ENCODE measurements at regions not wholly inside any gene's neighbourhood (a gene's known extent, or its start where the extent isn't known, plus 50 kb on each side); places are given as distances from the start of the nearest gene placed in this dataset.

DNA sequence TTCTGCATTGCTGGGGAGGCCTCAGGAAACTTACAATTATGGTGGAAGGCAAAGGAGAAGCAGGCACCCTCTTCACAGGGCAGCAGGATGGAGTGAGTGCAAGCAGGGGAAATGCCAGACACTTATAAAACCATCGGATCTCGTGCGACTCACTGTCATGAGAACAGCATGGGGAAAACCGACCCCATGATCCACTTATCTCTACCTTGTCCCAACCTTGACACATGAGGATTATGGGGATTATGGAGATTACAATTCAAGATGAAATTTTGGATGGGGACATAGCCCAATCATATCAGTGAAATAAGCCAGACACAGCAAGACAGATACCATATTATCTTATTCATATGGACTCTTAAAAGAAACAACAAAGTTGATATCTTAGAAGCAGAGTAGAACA lies 134.9 kb downstream of the C4orf33 start:
- no peaks in the 10 kb centered on the region for H3K36me3 ChIP-seq (ENCODE audit: control insufficient read depth in 1 of 2, insufficient read depth in 2 of 2, low read length in 2 of 2)
- H3K4me1 ChIP-seq (ENCODE audit: control insufficient read depth in 1 of 2, insufficient read depth in 2 of 2, low read length in 2 of 2): no peaks in the 10 kb centered on the region
- no peaks in the 10 kb centered on the region for H3K27me3 ChIP-seq (ENCODE audit: low read depth, low read length)
- H3K27ac ChIP-seq (ENCODE audit: low read length): no peak overlapping the region
- H3K4me3 ChIP-seq (ENCODE audit: low read depth in 1 of 2, low read length in 2 of 2): no peak overlapping the region
- no peaks in the 10 kb centered on the region for H3K9me3 ChIP-seq (ENCODE audit: control insufficient read depth in 1 of 2, low read length in 2 of 2)

DNA sequence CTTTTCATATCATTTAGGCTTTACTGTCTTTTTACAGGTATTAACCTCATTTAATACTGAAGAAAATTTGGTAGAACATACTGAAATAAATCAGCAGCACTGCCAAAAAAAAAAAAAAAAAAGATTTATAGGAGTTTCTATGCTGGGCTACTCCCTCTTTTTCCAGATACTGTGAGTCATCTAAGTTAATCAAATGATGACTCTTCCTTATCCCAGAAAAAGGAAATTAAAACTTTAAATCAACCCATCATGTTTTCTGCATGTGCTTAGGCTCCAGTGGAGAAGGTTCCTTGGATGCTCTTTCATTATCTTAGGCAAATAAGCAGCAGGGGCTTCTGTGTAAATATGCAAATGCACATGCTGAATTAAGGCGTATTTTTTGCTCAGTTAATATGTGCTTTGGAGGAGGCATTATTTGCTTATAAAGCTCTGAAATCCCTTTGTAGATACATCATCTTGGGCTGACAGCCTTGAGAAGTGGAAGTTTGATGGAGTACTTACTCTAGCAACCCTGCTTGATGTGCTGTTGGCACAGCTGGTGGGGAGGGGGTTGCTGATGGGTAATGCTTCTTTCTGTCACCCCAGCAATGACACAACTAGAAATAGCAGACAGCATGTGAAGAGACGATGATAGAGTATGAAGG lies 136.1 kb downstream of the C4orf33 start:
- H3K9me3 ChIP-seq (ENCODE audit: control insufficient read depth in 1 of 2, low read length in 2 of 2): no peaks in the 10 kb centered on the region
- H3K36me3 ChIP-seq (ENCODE audit: control insufficient read depth in 1 of 2, insufficient read depth in 2 of 2, low read length in 2 of 2): no peaks in the 10 kb centered on the region
- H3K27me3 ChIP-seq (ENCODE audit: low read depth, low read length): no peaks in the 10 kb centered on the region
- H3K4me1 ChIP-seq (ENCODE audit: control insufficient read depth in 1 of 2, insufficient read depth in 2 of 2, low read length in 2 of 2): no peaks in the 10 kb centered on the region
- no peak overlapping the region for H3K4me3 ChIP-seq (ENCODE audit: low read depth in 1 of 2, low read length in 2 of 2)
- no peak overlapping the region for H3K27ac ChIP-seq (ENCODE audit: low read length)

DNA sequence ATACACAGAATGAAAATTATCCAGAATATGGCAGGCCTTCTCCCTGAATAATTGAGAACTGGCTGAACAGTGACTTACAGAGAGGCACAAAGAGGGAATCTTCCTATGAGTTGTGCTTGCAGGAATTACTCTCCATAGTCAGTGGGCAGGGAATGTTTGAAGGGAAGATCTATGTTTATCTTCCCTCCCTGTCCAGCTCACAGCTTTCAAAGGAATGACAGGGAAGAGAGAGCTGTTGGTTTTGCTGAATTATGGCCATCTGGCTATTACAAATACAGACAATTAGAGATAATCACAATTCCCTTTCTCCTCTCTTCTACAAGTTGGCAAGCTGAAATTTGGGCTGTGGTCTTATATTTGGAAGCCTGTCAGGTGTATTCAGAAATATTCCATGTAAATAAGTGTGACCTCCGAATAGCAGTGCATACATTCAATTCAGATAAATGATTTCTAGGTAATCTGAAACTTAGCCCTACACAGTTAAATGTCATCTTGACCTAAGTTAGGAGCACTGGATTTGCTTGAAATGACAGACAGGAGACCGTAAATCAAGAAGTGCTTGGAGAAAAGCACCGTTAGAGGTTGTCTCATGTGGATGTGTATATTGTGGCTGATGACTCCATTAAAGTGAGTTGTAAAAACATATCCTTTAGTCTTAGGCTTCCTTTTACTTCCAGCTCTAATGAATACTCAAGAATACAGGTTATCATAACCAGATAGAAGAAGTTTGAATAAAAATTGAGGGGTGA lies 136.8 kb downstream of the C4orf33 start:
- no peak overlapping the region for H3K27ac ChIP-seq (ENCODE audit: low read length)
- no peaks in the 10 kb centered on the region for H3K4me1 ChIP-seq (ENCODE audit: control insufficient read depth in 1 of 2, insufficient read depth in 2 of 2, low read length in 2 of 2)
- no peak overlapping the region for H3K4me3 ChIP-seq (ENCODE audit: low read depth in 1 of 2, low read length in 2 of 2)
- H3K36me3 ChIP-seq (ENCODE audit: control insufficient read depth in 1 of 2, insufficient read depth in 2 of 2, low read length in 2 of 2): no peaks in the 10 kb centered on the region
- H3K9me3 ChIP-seq (ENCODE audit: control insufficient read depth in 1 of 2, low read length in 2 of 2): no peaks in the 10 kb centered on the region
- H3K27me3 ChIP-seq (ENCODE audit: low read depth, low read length): no peaks in the 10 kb centered on the region

DNA sequence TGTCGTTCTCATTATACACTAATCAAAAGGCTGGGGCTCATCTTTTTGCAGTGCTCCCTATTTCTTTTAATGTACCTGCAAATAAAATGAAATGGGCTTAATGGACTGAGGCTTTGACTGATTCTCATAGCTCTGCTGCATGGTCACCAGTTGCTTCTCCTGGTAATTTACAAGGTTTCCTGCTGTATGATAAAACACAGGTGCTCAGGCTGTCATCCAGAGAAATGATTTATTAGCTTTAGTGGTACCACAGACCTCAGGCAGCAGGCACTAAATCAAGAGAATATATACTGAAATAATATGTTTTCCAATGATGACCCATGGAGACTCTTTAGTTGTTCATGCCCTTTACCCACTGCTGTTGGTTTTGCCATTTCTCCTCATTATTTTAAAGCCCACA lies 137.7 kb downstream of the C4orf33 start:
- no peak overlapping the region for H3K4me3 ChIP-seq (ENCODE audit: low read depth in 1 of 2, low read length in 2 of 2)
- H3K9me3 ChIP-seq (ENCODE audit: control insufficient read depth in 1 of 2, low read length in 2 of 2): no peaks in the 10 kb centered on the region
- no peak overlapping the region for H3K27ac ChIP-seq (ENCODE audit: low read length)
- no peaks in the 10 kb centered on the region for H3K27me3 ChIP-seq (ENCODE audit: low read depth, low read length)
- H3K4me1 ChIP-seq (ENCODE audit: control insufficient read depth in 1 of 2, insufficient read depth in 2 of 2, low read length in 2 of 2): no peaks in the 10 kb centered on the region
- H3K36me3 ChIP-seq (ENCODE audit: control insufficient read depth in 1 of 2, insufficient read depth in 2 of 2, low read length in 2 of 2): no peaks in the 10 kb centered on the region

DNA sequence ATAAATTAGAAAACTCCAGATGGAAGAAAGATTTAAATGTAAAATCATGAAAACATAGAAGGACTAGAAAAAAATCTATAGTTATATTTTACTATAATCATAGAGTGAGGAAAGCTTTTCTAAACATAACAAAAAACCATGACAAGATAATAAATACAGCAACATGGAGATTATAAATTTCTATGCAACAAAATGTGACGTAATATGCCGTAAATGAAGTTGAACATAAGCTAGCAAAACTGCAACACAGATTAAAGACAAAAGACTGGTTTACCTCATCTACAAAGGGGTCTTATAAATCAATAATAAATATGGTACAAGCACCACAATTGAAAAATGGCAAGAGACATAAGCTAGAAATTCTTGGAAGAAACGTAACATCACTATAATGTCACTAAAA lies 140.4 kb downstream of the C4orf33 start:
- H3K9me3 ChIP-seq (ENCODE audit: control insufficient read depth in 1 of 2, low read length in 2 of 2): no peaks in the 10 kb centered on the region
- H3K36me3 ChIP-seq (ENCODE audit: control insufficient read depth in 1 of 2, insufficient read depth in 2 of 2, low read length in 2 of 2): no peaks in the 10 kb centered on the region
- no peak overlapping the region for H3K4me3 ChIP-seq (ENCODE audit: low read depth in 1 of 2, low read length in 2 of 2)
- no peaks in the 10 kb centered on the region for H3K4me1 ChIP-seq (ENCODE audit: control insufficient read depth in 1 of 2, insufficient read depth in 2 of 2, low read length in 2 of 2)
- H3K27ac ChIP-seq (ENCODE audit: low read length): no peak overlapping the region
- no peaks in the 10 kb centered on the region for H3K27me3 ChIP-seq (ENCODE audit: low read depth, low read length)

DNA sequence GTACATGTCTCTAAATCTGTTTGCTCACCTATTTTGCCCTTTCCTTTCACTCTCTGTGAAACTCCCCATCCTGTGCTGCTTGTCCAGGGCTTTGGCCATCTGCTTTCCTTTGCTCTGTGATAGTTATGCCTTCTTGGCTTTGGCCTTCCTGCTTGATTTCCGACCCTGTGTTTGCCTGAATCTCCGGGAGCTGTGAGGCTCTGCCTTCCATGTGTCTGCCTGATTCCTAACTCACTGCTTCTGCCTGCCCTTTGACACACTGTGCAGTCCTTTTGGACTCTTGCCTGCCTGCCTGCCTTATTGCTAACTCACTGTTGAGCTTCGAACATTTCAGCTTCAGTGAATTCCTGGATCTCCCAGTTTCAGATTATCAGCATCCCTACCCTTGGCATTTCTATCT lies 143.1 kb downstream of the C4orf33 start:
- H3K36me3 ChIP-seq (ENCODE audit: control insufficient read depth in 1 of 2, insufficient read depth in 2 of 2, low read length in 2 of 2): no peaks in the 10 kb centered on the region
- H3K9me3 ChIP-seq (ENCODE audit: control insufficient read depth in 1 of 2, low read length in 2 of 2): no peaks in the 10 kb centered on the region
- no peaks in the 10 kb centered on the region for H3K4me1 ChIP-seq (ENCODE audit: control insufficient read depth in 1 of 2, insufficient read depth in 2 of 2, low read length in 2 of 2)
- no peaks in the 10 kb centered on the region for H3K27me3 ChIP-seq (ENCODE audit: low read depth, low read length)
- H3K27ac ChIP-seq (ENCODE audit: low read length): no peak overlapping the region
- no peak overlapping the region for H3K4me3 ChIP-seq (ENCODE audit: low read depth in 1 of 2, low read length in 2 of 2)

DNA sequence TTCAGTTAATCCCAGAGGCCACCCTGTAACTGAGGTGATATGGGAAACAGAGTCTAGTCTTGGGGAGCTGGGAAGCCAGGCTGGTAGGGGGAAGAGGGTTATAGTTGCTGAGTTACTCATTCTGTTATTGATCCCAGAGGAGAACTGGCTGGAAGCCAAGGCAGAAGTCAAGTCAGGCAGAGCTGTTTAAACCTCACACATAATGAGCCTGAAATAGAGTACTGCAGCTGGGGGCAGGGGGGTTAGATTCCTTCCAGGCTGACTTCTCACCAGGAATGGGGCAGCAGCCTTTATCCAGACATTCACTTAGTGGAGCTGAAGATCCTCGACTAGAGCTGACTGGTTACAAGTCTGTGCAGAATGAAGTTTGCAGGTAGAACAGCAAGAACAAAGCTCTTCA lies 144.9 kb downstream of the C4orf33 start:
- no peaks in the 10 kb centered on the region for H3K36me3 ChIP-seq (ENCODE audit: control insufficient read depth in 1 of 2, insufficient read depth in 2 of 2, low read length in 2 of 2)
- H3K4me3 ChIP-seq (ENCODE audit: low read depth in 1 of 2, low read length in 2 of 2): no peak overlapping the region
- no peaks in the 10 kb centered on the region for H3K27me3 ChIP-seq (ENCODE audit: low read depth, low read length)
- H3K9me3 ChIP-seq (ENCODE audit: control insufficient read depth in 1 of 2, low read length in 2 of 2): no peaks in the 10 kb centered on the region
- no peaks in the 10 kb centered on the region for H3K4me1 ChIP-seq (ENCODE audit: control insufficient read depth in 1 of 2, insufficient read depth in 2 of 2, low read length in 2 of 2)
- H3K27ac ChIP-seq (ENCODE audit: low read length): no peak overlapping the region

DNA sequence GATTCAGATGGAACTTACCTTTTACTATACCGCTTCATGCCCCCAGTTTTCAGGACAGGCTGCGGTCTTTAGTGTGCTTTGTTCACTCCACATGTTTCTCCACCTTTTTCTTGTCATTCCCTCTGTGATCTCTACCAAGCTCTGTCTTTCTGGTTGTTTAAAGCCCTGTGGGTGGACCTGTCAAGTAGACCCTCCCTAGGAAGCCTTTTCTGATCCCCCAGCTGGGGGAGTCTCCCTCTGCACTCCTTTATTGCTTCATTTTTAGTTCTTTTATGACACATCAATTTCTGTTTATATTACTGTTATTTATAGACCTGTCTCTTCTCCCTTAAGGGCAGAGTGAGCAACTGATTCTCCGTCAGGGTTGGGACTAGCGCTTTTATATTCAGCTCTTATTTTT lies 150.2 kb downstream of the C4orf33 start:
- Histone ChIP-seq H3K9me3 (ENCODE audit: control insufficient read depth in 1 of 2, low read length in 2 of 2) (no peaks in the 10 kb centered on the region), H3K4me3 (ENCODE audit: low read depth in 1 of 2, low read length in 2 of 2) (no peak overlapping the region), H3K27ac (ENCODE audit: low read length) (no peak overlapping the region), H3K4me1 (ENCODE audit: control insufficient read depth in 1 of 2, insufficient read depth in 2 of 2, low read length in 2 of 2) (no peaks in the 10 kb centered on the region), H3K27me3 (ENCODE audit: low read depth, low read length) (no peaks in the 10 kb centered on the region), H3K36me3 (ENCODE audit: control insufficient read depth in 1 of 2, insufficient read depth in 2 of 2, low read length in 2 of 2) (no peaks in the 10 kb centered on the region)

DNA sequence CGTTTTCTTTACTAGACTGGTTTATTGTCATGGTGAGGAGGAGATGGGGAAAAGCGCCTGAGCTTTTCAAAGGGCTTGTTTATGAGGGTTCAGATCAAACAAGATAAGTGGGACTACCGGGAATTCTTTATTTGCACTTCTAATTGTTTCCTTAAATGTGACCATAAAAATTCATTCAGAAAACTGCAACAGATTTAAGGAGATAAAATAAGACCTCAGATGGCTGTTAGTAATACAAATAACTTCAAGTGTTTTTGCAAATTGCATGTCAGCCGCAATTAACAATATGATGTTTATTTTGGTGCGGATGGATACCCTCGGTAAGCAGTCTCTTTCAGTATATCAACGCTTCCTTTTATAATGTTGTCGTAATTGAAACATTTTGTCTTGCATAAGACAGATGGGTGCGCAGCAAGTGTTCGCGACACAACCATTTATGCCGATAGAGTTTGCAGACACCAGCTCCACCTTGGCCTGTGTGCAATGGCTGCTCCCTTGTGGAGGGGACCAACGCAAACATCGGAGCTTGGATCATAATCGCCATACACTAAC lies 151.0 kb downstream of the C4orf33 start:
- Histone ChIP-seq H3K27me3 (ENCODE audit: low read depth, low read length) (no peaks in the 10 kb centered on the region), H3K4me1 (ENCODE audit: control insufficient read depth in 1 of 2, insufficient read depth in 2 of 2, low read length in 2 of 2) (no peaks in the 10 kb centered on the region), H3K9me3 (ENCODE audit: control insufficient read depth in 1 of 2, low read length in 2 of 2) (no peaks in the 10 kb centered on the region), H3K4me3 (ENCODE audit: low read depth in 1 of 2, low read length in 2 of 2) (no peak overlapping the region), H3K36me3 (ENCODE audit: control insufficient read depth in 1 of 2, insufficient read depth in 2 of 2, low read length in 2 of 2) (no peaks in the 10 kb centered on the region), H3K27ac (ENCODE audit: low read length) (no peak overlapping the region)

DNA sequence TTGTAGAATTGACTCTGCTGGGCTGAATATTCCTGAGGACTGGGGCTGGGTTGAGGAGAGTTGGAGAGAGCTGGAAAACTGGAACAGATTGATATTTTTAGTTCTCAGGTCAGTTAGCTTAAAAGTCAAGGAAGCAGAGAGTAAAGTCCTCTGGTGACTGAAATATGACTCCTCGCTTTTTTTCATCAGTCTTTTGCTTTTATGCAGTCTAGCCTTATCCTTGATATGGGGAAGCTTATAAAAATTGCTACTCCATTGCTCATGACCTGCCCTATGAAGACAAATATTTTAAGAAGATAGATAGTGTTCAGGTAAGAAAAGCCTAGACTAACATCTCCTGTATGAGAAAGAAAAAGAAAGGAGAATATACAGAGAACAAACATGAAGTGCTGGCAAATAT lies 152.7 kb downstream of the C4orf33 start:
- H3K9me3 ChIP-seq (ENCODE audit: control insufficient read depth in 1 of 2, low read length in 2 of 2): no peaks in the 10 kb centered on the region
- no peak overlapping the region for H3K27ac ChIP-seq (ENCODE audit: low read length)
- no peaks in the 10 kb centered on the region for H3K36me3 ChIP-seq (ENCODE audit: control insufficient read depth in 1 of 2, insufficient read depth in 2 of 2, low read length in 2 of 2)
- H3K4me1 ChIP-seq (ENCODE audit: control insufficient read depth in 1 of 2, insufficient read depth in 2 of 2, low read length in 2 of 2): no peaks in the 10 kb centered on the region
- no peak overlapping the region for H3K4me3 ChIP-seq (ENCODE audit: low read depth in 1 of 2, low read length in 2 of 2)
- H3K27me3 ChIP-seq (ENCODE audit: low read depth, low read length): no peaks in the 10 kb centered on the region

DNA sequence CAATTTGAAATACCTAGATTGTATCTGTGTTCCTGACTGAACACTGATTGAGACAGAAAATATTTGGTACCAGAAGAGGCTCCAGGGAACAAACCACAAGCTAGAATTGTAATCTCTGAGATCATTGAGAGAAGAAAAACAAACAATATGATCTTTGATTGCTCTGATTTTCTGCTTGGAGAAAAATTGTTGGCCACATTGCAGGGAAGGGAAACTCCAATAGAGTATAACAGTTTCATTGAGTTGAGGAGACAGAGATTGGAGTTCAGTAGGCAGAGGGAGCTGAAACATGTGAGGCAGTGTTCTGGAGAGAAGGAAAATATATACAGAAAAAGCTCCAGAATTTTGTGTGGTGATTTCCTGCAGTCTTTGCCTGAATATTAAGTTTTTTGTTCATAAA lies 158.2 kb downstream of the C4orf33 start:
- H3K27ac ChIP-seq (ENCODE audit: low read length): no peak overlapping the region
- no peaks in the 10 kb centered on the region for H3K27me3 ChIP-seq (ENCODE audit: low read depth, low read length)

More for the DNA sequence above, 158.2 kb downstream of the C4orf33 start:
- Histone ChIP-seq H3K4me1 (ENCODE audit: control insufficient read depth in 1 of 2, insufficient read depth in 2 of 2, low read length in 2 of 2) (no peaks in the 10 kb centered on the region), H3K9me3 (ENCODE audit: control insufficient read depth in 1 of 2, low read length in 2 of 2) (no peaks in the 10 kb centered on the region), H3K36me3 (ENCODE audit: control insufficient read depth in 1 of 2, insufficient read depth in 2 of 2, low read length in 2 of 2) (no peaks in the 10 kb centered on the region), H3K4me3 (ENCODE audit: low read depth in 1 of 2, low read length in 2 of 2) (no peak overlapping the region)
